ENCODE measurements at regions not wholly inside any gene's neighbourhood (a gene's known extent, or its start where the extent isn't known, plus 50 kb on each side); places are given as distances from the start of the nearest gene placed in this dataset.
"Not testable (repeated sequence)": the region's sequence is repeated elsewhere in the genome, so short reads cannot be mapped to it uniquely, and the experiment has no call there.

- DNase-seq, result no peak
Measured at GRCh38 chr3:33957176-33957575, 158.7 kb downstream of the PDCD6IP start.

GRCh38 chr3:33958661-33959060, 160.2 kb downstream of the PDCD6IP start:
- no peak for DNase-seq

GRCh38 chr3:33962396-33962795, 164.0 kb downstream of the PDCD6IP start:
- DNase-seq, result no peak

- DNase-seq, result not testable (repeated sequence)
Measured at GRCh38 chr3:33970180-33970579, 171.8 kb downstream of the PDCD6IP start.

- no peak for DNase-seq
Measured at GRCh38 chr3:33971055-33971454, 172.6 kb downstream of the PDCD6IP start.

- DNase-seq, result no peak
Measured at GRCh38 chr3:33975463-33975862, 177.0 kb downstream of the PDCD6IP start.

- no peak for DNase-seq
Measured at GRCh38 chr3:33977227-33977626, 178.8 kb downstream of the PDCD6IP start.

GRCh38 chr3:33980252-33980651, 181.8 kb downstream of the PDCD6IP start:
- DNase-seq, result no peak

GRCh38 chr3:33982269-33982798, 183.9 kb downstream of the PDCD6IP start:
- no peak for DNase-seq

GRCh38 chr3:33982949-33983348, 184.5 kb downstream of the PDCD6IP start:
- not testable (repeated sequence) for DNase-seq

- DNase-seq, result no peak
Measured at GRCh38 chr3:33989229-33989628, 190.8 kb downstream of the PDCD6IP start.

GRCh38 chr3:33991673-33992072, 193.2 kb downstream of the PDCD6IP start:
- no peak for DNase-seq

GRCh38 chr3:33993631-33994030, 195.2 kb downstream of the PDCD6IP start:
- no peak for DNase-seq

GRCh38 chr3:33994568-33994967, 196.1 kb downstream of the PDCD6IP start:
- no peak for DNase-seq

GRCh38 chr3:34000301-34000700, 201.9 kb downstream of the PDCD6IP start:
- no peak for DNase-seq

GRCh38 chr3:34001022-34001421, 202.6 kb downstream of the PDCD6IP start:
- no peak for DNase-seq

- no peak for DNase-seq
Measured at GRCh38 chr3:34001990-34002389, 203.6 kb downstream of the PDCD6IP start.

GRCh38 chr3:34002569-34003100, 204.2 kb downstream of the PDCD6IP start:
- no peak for DNase-seq

- no peak for DNase-seq
Measured at GRCh38 chr3:34005886-34006285, 207.5 kb downstream of the PDCD6IP start.

- no peak for DNase-seq
Measured at GRCh38 chr3:34008191-34008590, 209.8 kb downstream of the PDCD6IP start.

GRCh38 chr3:34008836-34009809, 210.7 kb downstream of the PDCD6IP start:
- no peak for DNase-seq

GRCh38 chr3:34011171-34012101, 213.0 kb downstream of the PDCD6IP start:
- no peak for DNase-seq

GRCh38 chr3:34012102-34012461, 213.7 kb downstream of the PDCD6IP start:
- DNase-seq, result no peak

Measured in NCI-H2171 (cell line).